Dedifferentiated amniotic fluid mesenchymal stem cell (primary cell): ENCODE measurements at regions not wholly inside any gene's neighbourhood (a gene's known extent, or its start where the extent isn't known, plus 50 kb on each side); places are given as distances from the start of the nearest gene placed in this dataset.

Experiments used
- DNase-seq: peaks from one replicate; pipeline ENCODE4 v3.0.0-alpha.2; 2016; ENCODE audit errors: extremely low spot score

DNA sequence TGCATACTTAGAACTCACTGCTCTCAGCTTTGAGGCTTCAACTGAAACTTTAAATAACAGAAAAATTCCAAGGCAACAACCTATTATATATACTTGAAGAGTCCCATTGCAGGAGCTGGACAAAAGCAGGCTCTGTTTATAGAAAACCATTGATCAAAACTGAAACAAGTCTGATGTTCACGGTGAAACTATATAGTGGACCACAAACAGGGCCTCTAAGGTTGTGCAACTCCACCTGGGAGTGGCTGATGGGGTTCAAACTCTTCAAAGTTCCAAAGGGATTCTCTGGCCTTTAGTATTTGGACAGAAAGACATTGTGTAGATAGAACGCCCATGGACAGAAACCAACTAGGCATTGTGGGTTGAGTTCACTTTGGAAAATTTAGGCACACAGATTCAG, 140.3 kb downstream of the ZC3H11B start:
- DNase-seq, result no peak

DNA sequence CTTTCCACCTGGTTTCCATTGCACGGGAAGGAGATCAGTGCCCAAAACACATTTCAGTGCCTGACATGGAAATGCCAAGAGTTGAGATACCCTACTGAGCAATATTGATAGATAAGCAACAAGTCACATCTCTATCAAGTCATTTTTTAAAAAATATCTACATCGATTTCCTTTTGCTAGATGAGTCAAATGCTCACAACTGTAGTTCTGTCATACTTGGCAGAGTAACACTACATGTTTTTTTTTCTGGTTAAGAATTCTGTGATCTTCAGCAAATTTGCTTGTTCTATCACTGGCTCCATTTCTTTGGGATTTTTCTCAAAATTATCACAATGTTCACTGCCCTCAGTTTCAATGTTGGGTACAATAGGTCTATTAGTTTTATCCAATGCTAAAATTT, 145.4 kb downstream of the ZC3H11B start:
- no peak for DNase-seq

DNA sequence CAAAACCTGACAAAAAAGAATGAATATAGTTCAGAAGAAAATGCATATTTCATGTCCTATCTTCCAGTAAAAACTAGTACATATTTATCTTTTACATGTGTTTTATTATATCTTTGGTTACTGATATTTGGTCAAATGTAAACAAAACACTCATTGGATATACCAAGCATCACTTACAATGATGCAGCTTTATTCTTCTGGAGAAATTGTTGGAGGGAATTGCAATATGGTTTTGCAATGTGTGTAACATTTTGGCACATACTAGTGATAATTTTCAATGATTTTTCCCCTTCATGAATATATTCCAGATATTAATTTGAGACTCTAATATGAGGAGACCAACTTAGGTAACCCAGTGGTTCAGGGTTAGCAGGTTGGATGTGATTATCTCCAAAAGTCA, 146.1 kb downstream of the ZC3H11B start:
- no peak for DNase-seq

DNA sequence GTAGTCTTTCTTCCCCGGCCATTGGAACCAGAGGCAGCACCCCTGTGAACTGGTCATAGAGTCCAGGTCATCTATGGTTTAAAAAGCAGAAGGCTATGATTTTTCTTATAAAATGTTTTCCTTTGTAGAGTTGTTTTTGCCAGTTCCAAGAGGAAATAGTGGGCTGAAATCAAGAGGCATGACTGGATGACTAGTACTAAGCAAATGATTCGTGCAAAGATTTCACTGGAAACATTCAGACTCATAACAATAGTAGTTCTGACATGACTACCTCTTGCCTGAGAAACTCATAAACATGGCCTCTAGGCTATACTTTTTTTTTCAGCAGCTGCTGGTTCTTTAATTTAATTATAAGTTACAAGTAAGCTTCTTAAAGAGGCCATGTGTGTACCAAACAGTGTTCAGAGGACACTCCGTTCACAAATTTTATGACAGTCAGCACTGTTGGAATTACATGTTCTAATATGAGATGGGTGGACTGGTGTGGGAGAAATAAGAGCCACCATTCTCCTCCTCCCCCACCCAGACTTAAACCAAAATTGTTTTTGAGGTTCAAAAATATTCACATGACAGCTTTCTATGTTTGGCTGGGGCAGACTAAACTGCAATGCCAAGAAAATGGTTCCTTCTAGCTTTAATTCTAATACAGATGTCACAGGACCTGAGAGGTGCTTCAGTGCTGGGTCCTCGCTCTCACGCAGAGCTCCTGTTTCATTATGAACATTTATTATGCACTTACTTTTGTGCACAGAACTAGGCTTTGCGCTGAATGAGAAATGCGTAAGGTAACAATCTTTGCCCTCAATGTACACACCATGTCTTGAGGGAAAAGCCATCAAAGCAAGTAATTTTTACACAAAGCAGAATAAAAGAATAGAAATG, 147.5 kb downstream of the ZC3H11B start:
- peak; percentile 61 for DNase-seq

- DNase-seq, result no peak
These were observed 149.3 kb downstream of the ZC3H11B start for GRCh38 chr1:219463636-219464035.

DNA sequence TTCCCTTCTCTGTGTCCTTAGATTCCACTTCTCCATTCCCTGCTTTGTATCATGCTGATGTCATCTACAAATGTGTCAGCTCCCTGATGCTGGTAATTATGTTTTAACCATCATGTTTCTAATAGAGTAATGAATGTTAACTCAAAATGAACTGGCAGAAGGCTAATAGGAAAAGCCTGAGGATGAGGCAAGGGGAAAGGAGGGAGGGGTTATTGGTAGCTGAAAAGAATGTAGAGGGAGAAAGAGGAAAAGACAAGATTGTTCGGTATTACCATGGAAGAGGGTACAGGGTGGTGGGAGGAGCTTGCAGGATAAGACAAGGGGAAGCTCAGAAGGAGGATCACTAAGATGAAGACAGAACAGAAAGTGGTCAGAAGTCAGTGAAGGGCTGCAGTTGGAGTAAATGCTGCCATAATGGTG, 150.9 kb downstream of the ZC3H11B start:
- no peak for DNase-seq

- DNase-seq, result peak; percentile 30
These were observed 151.7 kb downstream of the ZC3H11B start for GRCh38 chr1:219460896-219461815.

DNA sequence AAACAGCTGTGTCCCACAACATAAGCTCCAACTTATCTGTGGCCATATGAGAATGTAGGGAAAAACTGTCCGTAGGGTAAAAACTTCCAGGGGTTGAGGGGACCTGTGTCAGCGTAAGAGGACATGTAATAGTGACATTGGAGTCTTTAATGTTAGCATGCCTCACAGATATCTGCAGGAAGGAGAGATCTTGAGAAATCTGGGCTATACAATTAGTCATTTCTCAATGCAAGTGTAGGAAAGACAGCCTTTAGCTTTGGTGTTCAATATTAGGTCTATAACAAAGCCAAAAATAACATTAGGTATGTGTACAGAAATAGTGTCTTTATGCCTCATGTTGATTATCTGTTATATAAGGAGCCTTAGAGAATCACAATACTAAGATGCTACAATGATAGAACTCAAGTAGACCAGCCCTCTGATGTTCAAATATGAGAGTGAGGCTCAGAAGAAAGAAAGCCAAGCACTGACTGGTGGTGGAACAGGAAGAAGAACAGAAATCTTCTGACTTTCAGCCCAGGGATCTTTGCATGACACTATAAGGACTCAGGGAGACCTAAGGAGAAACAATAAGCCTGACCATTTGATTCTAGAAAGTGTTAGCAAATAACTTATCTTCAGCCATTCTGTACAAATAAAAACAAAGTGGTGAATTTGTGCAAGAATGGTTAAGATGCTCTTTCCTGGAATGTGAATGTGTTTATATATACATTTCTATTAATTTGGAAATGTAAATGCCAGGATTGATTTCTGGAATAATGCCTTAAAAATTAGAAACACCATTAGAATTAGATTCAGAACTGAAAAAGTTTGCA, 152.6 kb downstream of the ZC3H11B start:
- no peak for DNase-seq

GRCh38 chr1:219459351-219460080, 153.4 kb downstream of the ZC3H11B start:
- no peak for DNase-seq

- DNase-seq, result no peak
These were observed 166.6 kb downstream of the ZC3H11B start for GRCh38 chr1:219446288-219446687.

DNA sequence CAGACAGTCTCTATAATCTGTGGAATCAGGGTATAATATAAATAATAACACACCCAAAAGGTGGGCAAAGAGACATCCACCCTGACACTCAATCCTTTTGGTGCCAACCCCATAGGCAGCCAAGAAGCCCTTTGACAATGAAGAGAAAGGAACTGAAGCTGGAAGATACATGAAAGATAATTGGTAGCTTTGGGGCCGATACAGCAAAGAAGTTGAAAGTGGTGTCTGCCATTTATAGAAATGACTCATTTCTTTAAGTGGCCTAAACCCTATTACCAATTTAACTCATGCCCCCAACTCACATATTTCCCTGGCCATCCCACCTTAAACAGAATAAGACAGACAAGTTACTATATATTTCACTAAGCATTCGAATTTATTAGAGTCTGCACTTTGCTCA, 167.0 kb downstream of the ZC3H11B start:
- no peak for DNase-seq

GRCh38 chr1:219444474-219444873, 168.4 kb downstream of the ZC3H11B start:
- no peak for DNase-seq

- DNase-seq, result no peak
These were observed 169.1 kb downstream of the ZC3H11B start for GRCh38 chr1:219443763-219444162.

- DNase-seq, result no peak
These were observed 170.3 kb downstream of the ZC3H11B start for GRCh38 chr1:219442611-219443061.

GRCh38 chr1:219441884-219442283, 171.0 kb downstream of the ZC3H11B start:
- DNase-seq, result no peak

DNA sequence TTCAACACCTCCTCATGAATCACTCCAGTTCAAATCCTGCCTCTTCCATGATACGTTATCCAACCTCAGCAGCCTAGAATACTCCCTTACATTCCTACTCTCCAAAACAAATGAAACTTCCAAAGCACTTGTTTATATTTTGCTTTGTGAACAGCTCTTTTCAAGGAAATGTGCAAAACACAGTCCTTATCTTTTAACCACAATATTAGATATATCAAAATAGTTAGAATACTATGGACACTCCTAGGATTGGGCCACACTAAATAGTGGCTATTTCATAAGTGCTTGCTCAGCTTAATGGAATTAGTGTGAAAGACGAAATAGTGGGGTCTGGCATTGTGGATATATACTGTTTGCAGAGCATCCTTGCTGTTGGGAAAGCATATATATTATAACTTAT, 173.5 kb downstream of the ZC3H11B start:
- no peak for DNase-seq

GRCh38 chr1:219438386-219438785, 174.5 kb downstream of the ZC3H11B start:
- DNase-seq, result no peak

DNA sequence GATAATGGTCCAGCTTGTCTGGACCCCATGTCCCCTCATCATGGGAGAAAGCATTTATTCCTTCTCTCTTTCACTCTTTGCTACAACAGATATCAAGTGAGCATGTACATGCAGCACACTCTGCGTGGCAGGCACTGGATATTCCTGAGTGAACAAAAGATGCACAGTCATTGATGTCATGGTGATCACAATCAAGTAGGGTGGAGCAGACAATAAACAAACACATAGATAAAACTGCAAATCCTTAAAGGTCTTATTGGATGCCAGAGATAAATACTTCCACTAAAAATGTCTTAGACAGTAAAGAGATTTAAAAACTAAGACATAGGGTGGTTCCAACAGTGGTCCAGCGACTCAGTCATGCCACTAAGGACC, 178.0 kb downstream of the ZC3H11B start:
- no peak for DNase-seq

GRCh38 chr1:219434285-219434922, 178.5 kb downstream of the ZC3H11B start:
- DNase-seq, result no peak

GRCh38 chr1:219433496-219434131, 179.3 kb downstream of the ZC3H11B start:
- no peak for DNase-seq
